ENCODE measurements at regions not wholly inside any gene's neighbourhood (a gene's known extent, or its start where the extent isn't known, plus 50 kb on each side); places are given as distances from the start of the nearest gene placed in this dataset.
"Not testable (repeated sequence)": the region's sequence is repeated elsewhere in the genome, so short reads cannot be mapped to it uniquely, and the experiment has no call there.

GRCh38 chr10:45118929-45119328 lies 118.2 kb downstream of the ZNF22 start:
- DNase-seq (ENCODE audit: low spot score): no peak

GRCh38 chr10:45122180-45122860 lies 121.6 kb downstream of the ZNF22 start:
- not testable (repeated sequence) for DNase-seq (ENCODE audit: low spot score)

- DNase-seq (ENCODE audit: low spot score): no peak
Observed at GRCh38 chr10:45135443-45136198, 134.9 kb downstream of the ZNF22 start.

- DNase-seq (ENCODE audit: low spot score): no peak
Observed at GRCh38 chr10:45136256-45136655, 135.5 kb downstream of the ZNF22 start.

GRCh38 chr10:45144326-45145070 lies 143.8 kb downstream of the ZNF22 start:
- DNase-seq (ENCODE audit: low spot score): no peak

GRCh38 chr10:45145143-45145542 lies 144.4 kb downstream of the ZNF22 start:
- not testable (repeated sequence) for DNase-seq (ENCODE audit: low spot score)

GRCh38 chr10:45147000-45147399 lies 146.3 kb downstream of the ZNF22 start:
- DNase-seq (ENCODE audit: low spot score): no peak

GRCh38 chr10:45150997-45151396 lies 150.3 kb downstream of the ZNF22 start:
- DNase-seq (ENCODE audit: low spot score): no peak

GRCh38 chr10:45151467-45152214 lies 150.9 kb downstream of the ZNF22 start:
- no peak for DNase-seq (ENCODE audit: low spot score)

GRCh38 chr10:45152726-45153125 lies 152.0 kb downstream of the ZNF22 start:
- DNase-seq (ENCODE audit: low spot score): no peak

- no peak for DNase-seq (ENCODE audit: low spot score)
Observed at GRCh38 chr10:45154502-45154901, 153.8 kb downstream of the ZNF22 start.

- DNase-seq (ENCODE audit: low spot score): no peak
Observed at GRCh38 chr10:45155784-45156183, 155.1 kb downstream of the ZNF22 start.

GRCh38 chr10:45160271-45160670 lies 155.1 kb downstream of the OR13A1 start:
- no peak for DNase-seq (ENCODE audit: low spot score)

- DNase-seq (ENCODE audit: low spot score): no peak
Observed at GRCh38 chr10:45163315-45163975, 152.0 kb downstream of the OR13A1 start.

- DNase-seq (ENCODE audit: low spot score): not testable (repeated sequence)
Observed at GRCh38 chr10:45175520-45176118, 139.8 kb downstream of the OR13A1 start.

- no peak for DNase-seq (ENCODE audit: low spot score)
Observed at GRCh38 chr10:45179691-45180090, 135.7 kb downstream of the OR13A1 start.

- no peak for DNase-seq (ENCODE audit: low spot score)
Observed at GRCh38 chr10:45180507-45180906, 134.9 kb downstream of the OR13A1 start.

GRCh38 chr10:45180946-45181875 lies 134.2 kb downstream of the OR13A1 start:
- DNase-seq (ENCODE audit: low spot score): no peak

GRCh38 chr10:45183174-45183573 lies 132.2 kb downstream of the OR13A1 start:
- no peak for DNase-seq (ENCODE audit: low spot score)

Measured in putamen (tissue), 1 donor.